HL-60 (cell line): ENCODE measurements at regions not wholly inside any gene's neighbourhood (a gene's known extent, or its start where the extent isn't known, plus 50 kb on each side); places are given as distances from the start of the nearest gene placed in this dataset.

ENCODE experiments used
- CTCF ChIP-seq: IDR thresholded peaks from one replicate; pipeline ENCODE4 v1.5.1; 2011; ENCODE audit warnings: low read length, control low read depth, inconsistent platforms; ENCODE audit not compliant: insufficient read depth
- GABPA ChIP-seq: IDR thresholded peaks from 2 replicates; pipeline ENCODE4 v1.6.1; 2012; ENCODE audit warnings: low read depth
- POLR2AphosphoS5 ChIP-seq: IDR thresholded peaks from 2 replicates; pipeline ENCODE4 v1.6.1; 2012; ENCODE audit warnings: low read depth
- SPI1 ChIP-seq: IDR thresholded peaks from 2 replicates; pipeline ENCODE4 v1.6.1; 2012; ENCODE audit warnings: low read depth, mild to moderate bottlenecking, borderline replicate concordance

GRCh38 chr2:83420993-83421392 is 1038.1 kb downstream of the SUCLG1 start:
- TF ChIP-seq SPI1 = no peak
- no peak for TF ChIP-seq CTCF
- no peak for TF ChIP-seq POLR2AphosphoS5
- no peak for TF ChIP-seq GABPA
